Ovary (tissue), 7 donors: ENCODE measurements at regions not wholly inside any gene's neighbourhood (a gene's known extent, or its start where the extent isn't known, plus 50 kb on each side); places are given as distances from the start of the nearest gene placed in this dataset.

ENCODE experiments used
- DNase-seq, 5 donors: peaks; one replicate each; pipeline ENCODE4 v3.0.0-alpha.2; 2019 to 2020
- H3K27ac ChIP-seq, 2 donors: fragments of 200-600 bp; one replicate each; pipeline versions ENCODE4 v1.5.1 to v1.8.0; 2019 to 2022
- H3K27me3 ChIP-seq: fragments of 200-600 bp; one replicate; pipeline ENCODE4 v1.8.0; 2022
- H3K36me3 ChIP-seq: fragments of 200-600 bp; sonication (generic); one replicate; pipeline ENCODE4 v1.5.1; 2019
- H3K4me1 ChIP-seq: one replicate; pipeline ENCODE4 v1.8.1; 2013; ENCODE audit warnings: mild to moderate bottlenecking, moderate library complexity; ENCODE audit not compliant: insufficient read depth
- H3K4me3 ChIP-seq: fragments of 200-600 bp; sonication (generic); one replicate; pipeline ENCODE4 v1.5.1; 2017
- H3K9me3 ChIP-seq, 2 donors: fragments of 200-600 bp in 1 of 2; sonication (generic) in 1 of 2; one replicate each; pipeline versions ENCODE4 v1.5.1 to v1.8.1; 2013 to 2019; ENCODE audit warnings: mild to moderate bottlenecking in 1 of 2, moderate library complexity in 1 of 2
- EP300 ChIP-seq: sonication (generic); formaldehyde crosslinking; IDR thresholded peaks from one replicate; pipeline ENCODE4 v1.6.1; 2017; ENCODE audit warnings: antibody characterized with exemption
- POLR2A ChIP-seq: fragments of 450-650 bp; IDR thresholded peaks from one replicate; pipeline ENCODE4 v1.6.1; 2017; ENCODE audit warnings: antibody characterized with exemption, mild to moderate bottlenecking, moderate library complexity
- WGBS, 3 donors: extraction: QIAGEN DNeasy Blood & Tissue Kit in 1 of 3; methylation state at CpG; one replicate each; pipeline versions ENCODE4 v1.1.5 to v1.1.7; 2013 to 2017; 5-methylcytosine and 5-hydroxymethylcytosine counted together
- intact Hi-C, 4 donors: fragments of 100-400 bp; cut with DNase I; formaldehyde crosslinking; loops; one replicate each; pipeline versions ENCODE4 v1.11.0 to v1.15.1; 2022 to 2023
- TF ChIP-seq, protein P1 (sequence below), 3 donors: fragments of 450-650 bp in 2 of 3; fragments of 200-600 bp in 1 of 3; IDR thresholded peaks; one replicate each; pipeline versions ENCODE4 v1.5.1 to v1.8.0; 2016 to 2022; ENCODE audit warnings: antibody characterized with exemption in 3 of 3, mild to moderate bottlenecking in 1 of 3
- donor health status: DM: no; HTN: no; CAD: no; lungs with moderate emphysema.
- donor health status: DM: no; HTN: no; CAD: no.
- donor health status: Bipolar disorder and iron deficiency.
- donor health status: DM: no; HTN: no; CAD: no.
- donor health status: DM: yes; HTN: yes; CAD: no.

- Histone ChIP-seq H3K9me3 (no peaks in the 10 kb centered on the region), H3K4me3 (no peak overlapping the region), H3K36me3 (no peaks in the 10 kb centered on the region), H3K27me3 (no peaks in the 10 kb centered on the region), H3K4me1 (no peaks in the 10 kb centered on the region), H3K27ac (no peak overlapping the region)
- intact Hi-C loops = no loop called here
- DNase-seq = no peak
- TF ChIP-seq EP300 (no peak), POLR2A (no peak)
- TF ChIP-seq, protein P1, sequence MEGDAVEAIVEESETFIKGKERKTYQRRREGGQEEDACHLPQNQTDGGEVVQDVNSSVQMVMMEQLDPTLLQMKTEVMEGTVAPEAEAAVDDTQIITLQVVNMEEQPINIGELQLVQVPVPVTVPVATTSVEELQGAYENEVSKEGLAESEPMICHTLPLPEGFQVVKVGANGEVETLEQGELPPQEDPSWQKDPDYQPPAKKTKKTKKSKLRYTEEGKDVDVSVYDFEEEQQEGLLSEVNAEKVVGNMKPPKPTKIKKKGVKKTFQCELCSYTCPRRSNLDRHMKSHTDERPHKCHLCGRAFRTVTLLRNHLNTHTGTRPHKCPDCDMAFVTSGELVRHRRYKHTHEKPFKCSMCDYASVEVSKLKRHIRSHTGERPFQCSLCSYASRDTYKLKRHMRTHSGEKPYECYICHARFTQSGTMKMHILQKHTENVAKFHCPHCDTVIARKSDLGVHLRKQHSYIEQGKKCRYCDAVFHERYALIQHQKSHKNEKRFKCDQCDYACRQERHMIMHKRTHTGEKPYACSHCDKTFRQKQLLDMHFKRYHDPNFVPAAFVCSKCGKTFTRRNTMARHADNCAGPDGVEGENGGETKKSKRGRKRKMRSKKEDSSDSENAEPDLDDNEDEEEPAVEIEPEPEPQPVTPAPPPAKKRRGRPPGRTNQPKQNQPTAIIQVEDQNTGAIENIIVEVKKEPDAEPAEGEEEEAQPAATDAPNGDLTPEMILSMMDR (IDR thresholded peaks at IDR 0.05) = no peak
These were observed 245.2 kb downstream of the NFKBIZ start for GRCh38 chr3:102094506-102094905.

DNA sequence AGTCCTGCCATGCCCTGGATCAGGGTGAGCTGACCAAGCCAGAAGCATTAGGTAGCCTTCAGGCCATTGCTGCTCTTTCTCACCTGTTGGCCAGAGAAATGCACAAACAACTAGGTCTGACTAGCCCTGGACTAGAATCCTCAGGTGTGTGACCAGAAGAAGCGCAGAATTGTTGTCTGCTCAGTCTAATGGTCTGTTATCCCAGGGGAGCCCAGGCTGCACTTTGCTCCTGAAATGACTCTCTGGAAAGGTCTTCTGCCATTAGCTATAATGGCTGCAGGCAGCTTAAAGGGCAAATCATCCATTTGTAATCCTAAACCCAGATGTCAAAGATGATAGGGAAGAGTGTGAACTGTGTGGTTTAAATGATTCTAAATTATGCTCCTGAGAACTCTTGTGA lies 246.1 kb downstream of the NFKBIZ start:
- intact Hi-C loops = no loop called here
- WGBS, 3 donors = 95 to 100% (median 100%) methylated on average over 1 of the region's 1 CpG
- no peak for DNase-seq
- TF ChIP-seq POLR2A (no peak), EP300 (no peak)
- TF ChIP-seq, protein P1 (IDR thresholded peaks at IDR 0.05) = no peak
- no peak overlapping the region for H3K27ac ChIP-seq
- no peaks in the 10 kb centered on the region for H3K9me3 ChIP-seq
- no peaks in the 10 kb centered on the region for H3K27me3 ChIP-seq
- H3K4me3 ChIP-seq = no peak overlapping the region
- no peaks in the 10 kb centered on the region for H3K4me1 ChIP-seq
- no peaks in the 10 kb centered on the region for H3K36me3 ChIP-seq

GRCh38 chr3:102096066-102096465 lies 246.8 kb downstream of the NFKBIZ start:
- WGBS, 3 donors = 34 to 56% (median 36%) methylated on average over 2 of the region's 2 CpGs
- intact Hi-C loops = no loop called here
- TF ChIP-seq, protein P1 (IDR thresholded peaks at IDR 0.05) = no peak
- TF ChIP-seq EP300 = no peak
- TF ChIP-seq POLR2A = no peak
- H3K4me1 ChIP-seq = no peaks in the 10 kb centered on the region
- no peaks in the 10 kb centered on the region for H3K36me3 ChIP-seq
- no peak for DNase-seq
- H3K4me3 ChIP-seq = no peak overlapping the region
- H3K27ac ChIP-seq = no peak overlapping the region
- H3K27me3 ChIP-seq = no peaks in the 10 kb centered on the region
- no peaks in the 10 kb centered on the region for H3K9me3 ChIP-seq

- TF ChIP-seq, protein P1 (IDR thresholded peaks at IDR 0.05) = no peak
- no peak for TF ChIP-seq POLR2A
- no peak for TF ChIP-seq EP300
- intact Hi-C loops = no loop called here
These were observed 249.0 kb downstream of the NFKBIZ start for GRCh38 chr3:102098130-102098885.

More at GRCh38 chr3:102098130-102098885, 249.0 kb downstream of the NFKBIZ start:
- H3K4me1 ChIP-seq = no peaks in the 10 kb centered on the region
- H3K4me3 ChIP-seq = no peak overlapping the region
- H3K27ac ChIP-seq = no peak overlapping the region
- WGBS, 3 donors = 85 to 92% (median 89%) methylated on average over 3 of the region's 3 CpGs
- no peak for DNase-seq
- H3K9me3 ChIP-seq = no peaks in the 10 kb centered on the region
- no peaks in the 10 kb centered on the region for H3K36me3 ChIP-seq
- H3K27me3 ChIP-seq = no peaks in the 10 kb centered on the region
